ENCODE measurements at regions not wholly inside any gene's neighbourhood (a gene's known extent, or its start where the extent isn't known, plus 50 kb on each side); places are given as distances from the start of the nearest gene placed in this dataset.

DNA sequence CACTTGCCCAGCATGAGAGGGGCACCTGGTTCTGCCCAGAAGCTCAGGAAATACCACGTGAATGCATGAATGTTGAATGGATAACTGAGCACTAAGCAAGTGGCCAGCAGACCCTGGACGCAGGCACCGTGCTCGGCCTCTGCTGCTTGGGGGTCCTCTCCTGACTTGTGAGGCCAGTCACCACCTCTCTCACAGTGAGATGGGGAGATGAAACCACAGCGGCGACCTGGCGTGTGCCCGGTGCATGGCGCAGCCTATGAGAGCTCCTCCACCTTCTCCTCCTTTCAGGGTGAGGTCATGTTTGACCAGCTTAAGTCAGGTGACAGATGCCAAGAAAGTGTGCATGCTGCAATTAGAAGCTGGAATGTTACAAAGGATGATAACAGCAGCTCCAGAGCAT, 75.5 kb downstream of the HMX1 start:
- DNase-seq: no peak

DNA sequence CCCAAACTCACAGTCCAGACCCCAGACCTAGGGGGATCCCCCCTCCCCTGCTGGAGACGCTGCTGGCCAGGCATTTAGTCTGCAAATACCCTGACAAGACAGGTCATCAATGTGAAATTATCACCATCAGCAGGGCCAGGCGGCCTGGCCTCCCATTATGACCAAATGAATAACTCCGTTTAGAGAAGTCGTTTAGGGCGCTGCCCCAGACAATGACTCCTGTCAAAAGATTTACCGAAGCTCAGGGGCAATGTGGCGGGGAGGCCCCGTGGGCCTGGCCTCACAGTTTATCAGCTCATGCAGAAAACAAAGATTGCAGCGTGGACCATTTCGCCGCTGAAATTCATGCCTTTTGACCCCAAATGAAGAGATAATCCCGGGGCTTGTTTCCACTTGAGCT, 76.5 kb downstream of the HMX1 start:
- DNase-seq: no peak

DNA sequence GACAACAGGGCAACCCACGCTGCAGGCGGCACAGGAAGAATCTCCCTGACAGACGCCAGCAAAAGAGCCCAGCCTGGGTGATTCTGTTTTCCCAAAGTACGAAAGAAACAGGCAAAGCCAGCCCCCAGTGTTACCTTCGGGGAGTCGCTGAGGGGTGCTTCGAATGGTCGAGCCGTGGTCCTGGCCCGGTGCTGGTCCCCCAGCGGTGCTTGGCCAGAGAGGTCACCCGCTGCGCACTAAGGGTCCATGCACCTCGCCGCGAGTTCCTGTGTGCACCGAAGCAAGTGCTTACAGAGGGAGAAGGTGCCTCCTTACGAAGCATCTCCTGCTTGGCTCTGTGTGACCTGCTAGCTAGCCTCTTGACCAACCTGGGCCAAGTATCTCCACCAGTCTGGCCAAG, 77.1 kb downstream of the HMX1 start:
- DNase-seq: no peak

- DNase-seq: no peak
These were observed 78.0 kb downstream of the HMX1 start for GRCh38 chr4:8793571-8794160.

DNA sequence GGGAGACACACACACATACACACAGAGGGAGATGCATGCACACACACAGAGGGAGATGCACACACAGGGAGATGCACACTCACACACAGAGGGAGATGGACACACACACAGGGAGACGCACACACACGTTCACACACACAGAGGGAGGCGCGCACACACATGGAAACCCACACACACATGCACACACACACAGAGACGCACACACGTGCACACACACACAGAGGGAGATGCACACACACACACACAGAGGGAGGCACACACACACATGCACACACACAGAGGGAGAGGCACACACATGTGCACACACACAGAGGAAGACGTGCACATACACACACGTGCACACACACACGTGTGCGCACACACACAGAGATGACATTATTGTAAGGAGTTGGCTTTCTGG, 79.1 kb downstream of the HMX1 start:
- DNase-seq: no peak

GRCh38 chr4:8791609-8792008, 80.0 kb downstream of the HMX1 start:
- no peak for DNase-seq

- no peak for DNase-seq
These were observed 80.9 kb downstream of the HMX1 start for GRCh38 chr4:8790749-8791148.

DNA sequence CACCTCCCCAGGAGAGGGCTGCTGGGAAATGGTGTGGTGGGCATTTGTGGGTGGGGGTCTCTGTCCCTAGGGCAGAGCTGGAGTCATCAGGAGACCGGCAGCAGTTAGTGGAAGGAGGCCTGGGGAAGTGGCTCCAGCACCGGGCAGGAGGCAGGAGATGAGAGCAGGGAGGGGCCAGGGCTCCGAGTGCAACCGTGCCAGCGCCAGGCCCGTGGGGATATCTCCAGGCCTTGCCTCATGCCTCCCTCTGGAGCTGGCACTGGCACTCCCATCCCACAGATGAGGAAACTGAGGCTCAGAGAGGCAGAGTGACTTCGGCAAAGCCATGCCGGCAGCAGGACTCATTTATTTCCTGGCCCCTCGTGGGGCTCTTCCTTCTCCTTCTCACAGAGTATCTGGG, 83.5 kb downstream of the HMX1 start:
- no peak for DNase-seq

DNA sequence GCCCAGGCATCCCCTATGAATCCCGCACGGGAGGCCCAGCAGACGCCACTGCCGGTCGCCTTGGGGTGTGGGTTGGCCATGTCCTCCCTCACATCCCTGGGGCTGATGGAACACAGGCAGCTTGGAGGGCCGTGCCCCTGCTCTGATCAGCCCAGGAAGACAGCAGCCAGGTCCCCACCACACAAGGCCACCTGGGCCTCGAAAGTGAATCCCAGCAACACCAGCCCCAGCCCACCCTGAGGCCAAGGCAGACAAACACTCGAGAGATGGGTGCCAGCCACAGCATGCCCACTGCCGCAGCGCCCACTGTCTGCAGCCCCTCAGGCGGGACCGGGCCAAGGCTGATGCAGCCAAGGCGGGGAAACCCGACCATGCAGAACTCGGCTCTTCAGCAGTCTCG, 85.5 kb downstream of the HMX1 start:
- no peak for DNase-seq

- DNase-seq: no peak
These were observed 85.9 kb downstream of the HMX1 start for GRCh38 chr4:8785656-8786142.

DNA sequence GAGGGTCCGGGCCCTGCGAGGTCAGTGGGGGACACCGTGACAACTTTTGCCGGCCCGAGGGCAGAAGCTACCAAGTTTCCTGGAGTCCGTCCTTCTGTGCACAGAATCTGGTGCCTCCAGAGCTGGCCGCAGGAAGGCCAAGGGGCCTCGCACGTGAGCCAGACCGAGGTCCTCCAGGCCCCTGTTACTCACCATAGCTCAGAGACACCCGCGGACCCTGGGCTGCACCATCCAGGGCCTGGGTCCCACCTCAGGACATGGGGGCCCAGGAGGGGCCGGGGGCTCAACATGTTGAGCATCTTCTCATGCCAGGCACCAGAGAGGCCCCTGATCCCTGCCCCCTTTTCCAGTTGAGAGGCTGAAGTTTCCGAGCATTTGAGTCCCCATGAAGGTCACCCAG, 87.9 kb downstream of the HMX1 start:
- no peak for DNase-seq

DNA sequence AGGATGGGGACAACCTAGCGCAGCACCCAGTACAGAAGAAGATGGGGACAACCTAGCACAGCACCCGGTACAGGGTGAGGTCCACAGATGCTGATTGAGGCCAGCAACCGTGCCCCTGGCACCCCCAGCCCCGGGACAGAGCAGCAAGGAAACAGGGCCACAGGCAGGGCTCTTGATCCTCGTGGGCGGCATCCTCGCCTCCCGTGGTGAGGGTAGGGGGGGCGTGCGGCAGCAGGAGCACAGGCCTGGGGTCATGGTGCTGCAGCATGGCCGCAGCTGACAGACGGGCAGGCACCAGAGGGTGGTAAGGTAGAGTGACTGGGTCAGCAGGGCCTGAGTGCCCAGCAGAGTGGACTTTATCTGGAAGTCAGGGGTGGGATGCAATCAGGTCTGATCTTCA, 89.5 kb downstream of the HMX1 start:
- DNase-seq: no peak

GRCh38 chr4:8781641-8782040, 90.0 kb downstream of the HMX1 start:
- DNase-seq: no peak

DNA sequence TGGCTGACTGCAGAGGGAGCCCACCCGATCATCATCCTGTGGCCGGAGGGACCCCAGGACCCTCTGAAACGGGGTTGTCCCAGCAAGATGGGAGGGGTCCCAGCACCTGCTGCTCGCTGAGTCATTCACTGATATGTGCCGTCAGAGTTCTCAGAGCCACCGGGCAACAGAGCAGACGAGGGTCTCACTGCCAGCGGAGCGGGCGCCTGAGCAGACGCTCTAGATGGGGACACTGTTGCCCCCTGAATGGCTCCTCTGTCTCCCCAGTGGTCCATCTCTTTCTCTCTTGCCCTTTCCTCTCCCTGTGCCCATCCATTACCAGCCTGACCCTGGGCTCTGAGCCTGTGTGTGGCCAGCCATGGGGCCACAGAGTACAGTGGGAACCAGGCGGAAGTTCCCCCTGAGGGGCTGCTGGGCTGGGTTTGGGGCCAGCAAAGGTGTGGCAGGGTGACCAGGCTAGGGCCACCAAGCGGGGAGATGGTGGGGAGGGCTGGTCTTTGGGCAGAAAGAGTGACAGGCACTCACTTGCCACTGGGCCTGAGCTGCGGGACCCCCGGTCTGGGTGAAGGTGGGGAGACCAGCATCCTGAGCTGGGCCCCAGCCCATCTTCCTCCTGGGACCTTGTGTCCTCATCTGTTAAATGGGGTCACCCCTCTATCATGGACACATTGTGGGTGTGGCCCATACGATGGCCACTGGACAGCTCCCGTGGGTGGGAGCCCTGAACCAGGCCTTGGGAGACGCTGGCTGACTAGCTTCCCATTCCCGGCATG, 90.9 kb downstream of the HMX1 start:
- no peak for DNase-seq

- DNase-seq: no peak
These were observed 91.6 kb downstream of the HMX1 start for GRCh38 chr4:8780086-8780485.

DNA sequence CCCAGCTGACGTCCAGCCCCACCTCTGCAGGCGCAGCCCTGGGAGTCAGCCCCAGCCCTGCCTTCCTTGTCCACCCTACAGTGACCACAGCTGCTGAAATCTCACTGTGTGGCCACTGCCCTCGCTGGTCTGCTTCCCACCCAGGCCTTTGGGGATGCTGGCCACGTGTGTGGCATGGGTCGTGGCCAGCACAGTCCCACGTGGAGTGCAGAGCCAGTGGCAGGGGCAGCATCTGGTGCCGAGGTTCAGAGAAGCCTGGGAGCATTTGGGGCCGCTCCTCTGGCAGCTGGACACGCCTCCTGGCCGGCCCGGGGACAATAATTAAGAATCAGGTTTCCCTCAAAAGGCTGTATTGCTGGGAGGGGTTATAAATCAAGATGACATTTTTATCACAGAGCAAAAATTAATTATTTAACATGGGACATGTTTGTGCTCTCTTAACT, 92.1 kb downstream of the HMX1 start:
- no peak for DNase-seq

DNA sequence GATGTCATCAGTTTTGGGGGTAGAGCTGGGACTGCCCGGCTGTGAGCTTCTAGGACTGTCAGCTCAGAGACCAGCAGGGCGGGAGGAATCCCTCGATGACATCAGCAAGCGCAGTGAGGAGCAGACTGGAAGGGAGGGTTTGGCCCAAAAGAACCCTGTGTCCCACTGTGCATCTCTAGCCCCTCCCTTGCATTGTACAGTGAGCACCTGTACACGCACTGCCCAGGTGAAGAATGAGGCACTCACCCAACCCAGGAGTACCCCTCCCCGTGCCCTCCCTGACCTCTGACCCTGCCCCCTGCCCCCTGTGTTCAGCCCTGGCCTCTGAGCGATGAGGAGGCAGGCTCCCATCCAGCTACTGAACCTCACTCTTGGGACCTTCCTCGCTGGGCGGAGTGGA, 92.9 kb downstream of the HMX1 start:
- DNase-seq: no peak

- DNase-seq: peak; percentile 26
These were observed 93.3 kb downstream of the HMX1 start for GRCh38 chr4:8778291-8778690.

DNA sequence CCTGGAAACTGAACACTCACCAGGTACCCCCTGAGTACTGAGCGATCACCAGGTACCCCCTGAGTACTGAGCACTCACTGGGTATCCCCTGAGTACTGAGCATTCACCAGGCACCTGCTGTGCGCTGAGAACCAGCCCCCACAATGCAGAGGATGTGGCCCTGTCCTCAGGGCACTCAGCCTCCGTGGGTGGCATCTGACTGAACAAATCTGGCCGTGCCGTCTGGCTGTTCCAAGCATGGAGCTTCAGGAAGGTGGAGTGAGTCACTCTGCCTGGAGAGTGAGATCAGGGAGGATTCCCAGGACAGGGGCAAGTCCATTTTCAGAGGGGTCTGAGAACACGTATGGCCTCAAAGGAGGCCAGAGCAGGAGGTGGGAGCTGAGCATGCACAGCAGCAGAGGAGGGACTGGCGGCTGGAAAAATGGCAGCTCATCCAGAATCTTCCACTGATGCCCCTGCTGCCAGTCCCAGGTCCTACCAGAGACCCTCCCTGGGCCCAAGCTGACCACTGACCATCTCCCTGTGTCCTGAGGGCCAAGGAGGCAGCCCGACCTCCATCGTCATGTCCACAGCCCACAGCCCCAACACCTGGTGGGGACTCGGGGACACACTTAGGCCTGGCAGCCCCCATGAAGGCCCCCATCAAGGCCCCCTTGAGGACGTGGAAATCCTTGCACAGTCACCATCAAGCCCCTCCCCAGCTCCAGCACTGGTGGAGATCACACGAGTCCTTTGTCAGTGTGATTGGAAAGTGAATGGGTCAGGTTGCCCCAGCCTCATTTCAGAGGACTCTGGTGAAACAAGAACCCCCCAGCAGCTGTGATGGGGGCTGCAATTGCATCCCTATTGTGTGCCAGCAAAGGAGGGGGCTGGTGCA, 94.1 kb downstream of the HMX1 start:
- no peak for DNase-seq

GRCh38 chr4:8776366-8776765, 95.3 kb downstream of the HMX1 start:
- no peak for DNase-seq

DNA sequence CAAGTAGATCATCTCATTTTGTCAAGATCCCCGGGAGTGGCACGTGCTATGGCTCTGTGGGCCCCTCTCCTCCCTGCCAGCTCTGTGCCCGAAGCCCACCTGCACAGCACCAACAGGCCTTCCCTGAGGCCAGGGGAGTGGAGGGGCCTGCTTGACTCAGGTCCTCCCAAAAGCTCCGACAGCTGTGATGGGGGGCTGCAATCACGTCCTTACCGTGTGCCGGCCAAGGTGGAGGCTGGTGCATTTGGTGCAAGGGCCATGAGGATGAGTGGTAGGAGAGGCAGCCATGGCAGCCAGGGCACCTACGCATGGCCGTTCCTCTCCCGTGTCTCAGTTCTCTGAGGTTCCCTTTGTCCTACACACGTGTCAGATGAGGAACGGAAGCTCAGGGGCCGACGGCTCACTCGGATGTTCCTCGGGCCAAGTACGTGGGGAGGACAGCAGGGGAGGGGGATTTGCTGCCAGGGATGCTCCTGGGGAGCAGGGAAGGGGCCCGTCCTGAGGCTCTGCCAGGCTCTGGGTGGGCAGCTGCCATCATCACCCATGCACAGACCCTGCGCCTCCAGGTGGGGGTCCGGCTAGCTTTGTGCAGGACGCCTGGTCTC, 95.8 kb downstream of the HMX1 start:
- DNase-seq: no peak

GRCh38 chr4:8775121-8775520, 96.5 kb downstream of the HMX1 start:
- no peak for DNase-seq

- DNase-seq: no peak
These were observed 97.6 kb downstream of the HMX1 start for GRCh38 chr4:8774071-8774470.

Measured in tongue (tissue), 1 donor.